Inferior parietal cortex (tissue), 1 donor: ENCODE measurements at regions not wholly inside any gene's neighbourhood (a gene's known extent, or its start where the extent isn't known, plus 50 kb on each side); places are given as distances from the start of the nearest gene placed in this dataset.
"Not testable (repeated sequence)": the region's sequence is repeated elsewhere in the genome, so short reads cannot be mapped to it uniquely, and the experiment has no call there.

Source experiments
- DNase-seq: peaks from one replicate; pipeline ENCODE4 v3.0.0-alpha.2; 2016; ENCODE audit errors: extremely low spot score

GRCh38 chr12:89882792-89883191 lies 174.2 kb upstream of the ATP2B1 start:
- no peak for DNase-seq

DNA sequence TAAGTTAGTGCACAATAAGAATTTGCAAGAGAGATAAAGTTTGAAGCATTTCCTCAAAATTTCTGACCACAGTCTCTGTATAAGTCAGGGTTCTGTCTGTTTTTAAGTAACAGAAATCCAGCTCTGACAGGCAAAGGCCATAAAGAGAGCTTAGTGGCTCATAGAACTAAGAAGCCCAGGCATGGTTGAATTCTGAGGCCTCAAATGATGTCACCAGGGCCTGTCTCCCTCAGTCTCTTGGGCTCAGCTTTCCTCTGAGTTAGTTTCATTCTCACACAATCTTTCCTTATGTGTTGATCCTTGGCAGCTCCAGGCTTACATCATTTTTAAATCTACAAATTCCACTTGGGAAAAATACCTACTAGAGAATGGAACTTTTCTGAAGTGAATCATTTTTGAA lies 173.4 kb upstream of the ATP2B1 start:
- no peak for DNase-seq

GRCh38 chr12:89880690-89881350 lies 172.2 kb upstream of the ATP2B1 start:
- no peak for DNase-seq

- no peak for DNase-seq
These were observed 171.1 kb upstream of the ATP2B1 start for GRCh38 chr12:89879766-89880165.

- DNase-seq: no peak
These were observed 170.3 kb upstream of the ATP2B1 start for GRCh38 chr12:89878950-89879349.

DNA sequence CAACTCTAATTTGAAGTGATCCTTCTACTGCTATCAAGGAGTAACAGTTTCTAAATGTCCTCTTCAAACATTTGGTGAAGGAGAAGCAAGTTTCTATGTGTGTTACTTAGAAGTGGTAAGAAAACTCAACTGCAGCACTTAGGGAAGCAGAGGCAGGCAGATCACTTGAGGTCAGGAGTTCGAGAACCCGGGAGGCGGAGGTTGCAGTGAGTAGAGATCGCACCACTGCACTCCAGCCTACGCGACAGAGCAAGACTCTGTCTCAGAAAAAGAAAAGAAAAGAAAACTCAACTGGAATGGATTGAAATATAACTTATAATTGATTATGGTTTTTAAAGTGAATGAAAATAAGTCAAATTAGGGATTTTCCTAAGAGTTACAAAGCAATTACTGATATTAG lies 169.7 kb upstream of the ATP2B1 start:
- no peak for DNase-seq

- DNase-seq: no peak
These were observed 169.0 kb upstream of the ATP2B1 start for GRCh38 chr12:89877671-89878070.

DNA sequence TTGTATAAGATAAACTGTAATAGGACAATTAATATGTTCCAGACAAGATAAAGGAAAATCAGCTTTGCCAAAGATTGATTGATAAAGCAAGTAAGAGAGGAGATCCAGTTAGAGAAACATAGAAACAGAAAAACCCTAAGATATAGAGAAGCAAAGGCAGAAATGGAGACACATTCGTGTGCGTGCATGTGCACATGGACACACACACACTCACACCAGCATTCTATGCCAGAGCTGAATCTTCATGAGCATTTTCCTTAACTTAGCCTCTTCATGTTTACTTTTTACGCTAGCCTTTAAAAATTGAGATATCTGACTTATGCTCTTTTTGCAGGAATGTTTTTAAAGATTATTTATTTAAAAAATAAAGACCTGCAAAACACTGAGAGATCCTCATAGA lies 168.5 kb upstream of the ATP2B1 start:
- DNase-seq: no peak

DNA sequence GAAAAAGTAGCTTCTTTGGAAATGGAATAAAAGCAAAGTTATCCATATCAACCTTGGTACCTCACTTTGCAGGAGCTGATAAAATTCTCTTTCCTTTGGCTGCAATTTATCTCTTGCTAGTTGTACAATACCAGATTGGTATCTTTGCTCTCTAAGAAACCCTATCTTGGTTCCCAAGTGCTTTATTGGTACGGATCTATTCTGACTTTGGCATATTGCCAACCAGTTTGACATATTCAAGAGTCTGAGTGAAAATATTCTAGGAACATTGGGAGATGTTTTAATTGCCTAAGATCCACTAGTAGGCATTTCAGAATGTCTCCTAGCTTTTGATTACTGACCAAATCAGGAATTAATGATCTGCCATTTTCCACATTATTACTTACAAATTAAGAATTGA lies 167.2 kb upstream of the ATP2B1 start:
- DNase-seq: no peak

DNA sequence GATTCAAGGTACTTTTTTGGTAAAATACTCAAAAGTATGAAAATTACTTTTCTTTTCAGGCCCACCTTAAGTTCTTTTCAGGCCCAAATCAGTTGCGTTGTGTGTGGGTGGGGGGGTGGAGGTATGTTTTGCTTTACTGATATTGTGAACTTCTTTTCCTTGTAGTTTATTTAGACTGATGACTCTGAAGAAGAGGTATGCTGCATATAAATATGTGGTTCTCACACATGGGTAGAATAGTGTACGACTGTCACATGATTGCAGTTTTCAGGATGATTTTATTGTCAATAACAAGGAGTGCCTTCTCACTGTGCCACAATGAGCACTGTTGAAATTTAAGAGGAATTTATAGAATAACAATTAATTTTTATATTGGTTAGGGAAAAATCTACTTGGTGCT lies 166.6 kb upstream of the ATP2B1 start:
- no peak for DNase-seq

- DNase-seq: no peak
These were observed 165.5 kb upstream of the ATP2B1 start for GRCh38 chr12:89874146-89874545.

DNA sequence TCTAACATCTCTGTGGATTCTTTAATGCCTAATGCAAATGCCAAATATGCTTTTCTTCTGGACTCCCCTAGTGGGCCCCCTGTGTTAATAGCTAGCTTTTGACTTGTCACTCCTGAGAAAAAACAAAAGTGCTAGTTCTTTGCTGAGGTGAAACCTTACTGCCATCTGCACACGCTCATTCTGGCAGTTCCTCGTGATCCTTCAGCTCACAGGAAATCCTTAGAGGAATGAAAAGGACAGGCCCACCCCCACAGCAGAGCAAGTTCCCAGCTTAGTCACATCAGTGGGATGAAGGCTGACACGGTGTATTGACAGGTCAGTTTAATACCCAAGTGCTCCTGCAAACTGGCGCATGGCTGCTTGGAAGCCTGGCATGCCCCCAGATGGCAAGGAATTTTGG lies 165.1 kb upstream of the ATP2B1 start:
- no peak for DNase-seq

- DNase-seq: no peak
These were observed 164.4 kb upstream of the ATP2B1 start for GRCh38 chr12:89872922-89873630.

GRCh38 chr12:89870413-89871184 lies 162.0 kb upstream of the ATP2B1 start:
- DNase-seq: no peak

GRCh38 chr12:89867611-89868010 lies 159.0 kb upstream of the ATP2B1 start:
- not testable (repeated sequence) for DNase-seq

GRCh38 chr12:89864411-89864810 lies 155.8 kb upstream of the ATP2B1 start:
- DNase-seq: no peak

GRCh38 chr12:89863968-89864367 lies 155.3 kb upstream of the ATP2B1 start:
- no peak for DNase-seq

DNA sequence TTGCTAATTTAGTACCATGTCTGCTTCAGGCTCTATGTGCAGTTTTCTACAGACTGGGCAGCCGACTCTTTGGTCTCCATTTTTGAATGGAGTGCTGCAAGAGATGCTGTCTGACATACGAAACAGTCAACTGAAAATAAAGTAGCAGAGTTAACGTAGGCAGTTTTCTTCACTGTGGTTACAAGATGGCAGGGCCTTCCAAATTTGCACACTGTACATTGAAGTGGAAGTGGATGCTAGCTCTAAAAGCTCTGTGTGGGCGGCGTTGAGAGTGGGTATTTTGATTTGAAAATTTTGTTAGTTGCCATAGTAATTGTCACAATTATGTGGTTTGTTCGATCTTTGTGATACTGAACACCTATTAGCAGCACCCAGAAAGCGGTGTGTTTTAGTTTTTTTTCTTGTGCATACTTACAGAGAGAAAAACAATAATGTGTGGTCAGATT lies 154.9 kb upstream of the ATP2B1 start:
- DNase-seq: no peak

DNA sequence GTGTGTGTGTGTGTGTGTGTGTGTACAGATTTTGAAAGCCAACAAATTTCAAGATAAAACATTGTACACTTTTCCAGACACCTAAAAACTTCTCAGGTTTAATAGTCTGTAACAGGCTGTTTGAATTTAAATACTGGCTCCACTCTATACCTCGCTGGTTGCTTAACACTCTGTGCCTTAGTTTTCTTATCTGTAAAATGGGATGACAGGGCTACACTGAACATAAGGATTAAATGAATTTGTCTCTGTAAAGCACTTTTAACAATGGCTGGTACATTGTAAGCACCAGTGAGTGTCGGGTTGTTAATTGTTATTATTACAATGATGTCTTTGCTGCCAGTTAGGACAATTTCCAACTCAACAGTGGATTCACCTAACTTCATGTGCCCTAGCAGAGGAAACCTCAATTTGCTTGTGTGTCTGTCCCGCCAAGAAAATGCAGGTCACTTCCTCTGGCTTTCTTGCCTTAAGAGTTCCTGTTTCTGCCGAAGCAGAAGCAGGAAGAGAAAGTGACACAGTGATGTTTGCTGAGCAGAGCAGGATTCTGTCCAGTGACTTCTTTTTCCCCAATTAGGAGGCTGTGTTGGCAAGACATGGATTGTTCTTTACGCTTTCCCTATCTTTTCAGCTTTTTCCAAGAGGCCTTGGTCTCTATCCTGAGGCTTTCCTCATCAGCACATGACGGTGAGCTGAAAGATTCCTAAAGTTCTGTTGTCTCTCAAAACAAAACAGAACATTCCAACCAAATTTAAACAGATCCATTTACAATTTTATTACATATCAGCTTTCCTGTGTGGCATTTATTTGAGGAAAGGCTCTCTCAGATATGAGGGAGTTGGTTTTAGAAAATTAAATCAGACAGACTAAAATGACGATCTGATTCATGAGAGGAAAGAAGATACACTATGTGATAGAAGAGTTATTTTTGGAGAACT lies 154.1 kb upstream of the ATP2B1 start:
- peak; percentile 47 for DNase-seq

- DNase-seq: no peak
These were observed 152.4 kb upstream of the ATP2B1 start for GRCh38 chr12:89861086-89861485.

DNA sequence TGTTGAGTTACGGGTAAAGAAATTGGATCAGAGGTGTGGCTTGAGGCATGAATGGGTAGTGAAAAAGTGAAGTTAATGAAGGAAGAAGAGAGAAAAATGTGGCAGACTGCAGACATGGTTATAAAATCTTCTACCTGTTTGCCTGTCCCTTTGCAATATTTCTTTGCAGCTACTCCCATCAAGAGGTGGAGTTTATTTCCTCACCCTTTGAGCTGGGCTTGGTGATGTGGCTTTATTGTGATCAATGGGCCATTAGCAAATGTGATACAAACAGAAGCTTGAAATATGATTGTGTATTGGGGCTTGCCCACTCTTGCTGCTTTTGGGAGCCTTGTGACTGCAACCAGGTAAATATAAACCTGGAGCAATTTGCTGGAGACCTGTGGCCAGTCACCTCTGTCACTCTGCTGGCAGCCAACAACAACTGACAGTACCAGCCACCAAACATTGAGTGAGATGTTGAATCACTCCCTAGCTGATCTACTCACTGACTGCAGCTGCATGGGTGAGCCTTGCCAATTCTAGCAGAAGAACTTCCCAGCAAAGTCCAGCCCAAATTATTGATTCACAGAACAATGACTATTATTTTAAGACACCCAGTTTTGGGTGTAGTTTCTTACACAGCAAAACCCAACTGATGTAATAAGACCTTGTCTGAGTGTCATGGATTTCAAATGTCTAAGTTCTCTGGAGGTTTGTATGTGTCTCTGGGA lies 151.0 kb upstream of the ATP2B1 start:
- no peak for DNase-seq
